ENCODE measurements at regions not wholly inside any gene's neighbourhood (a gene's known extent, or its start where the extent isn't known, plus 50 kb on each side); places are given as distances from the start of the nearest gene placed in this dataset.

- TF ChIP-seq ZBTB33 (IDR thresholded peaks at IDR 0.05; ENCODE audit: extremely low read depth, insufficient replicate concordance, low read length) (no peak), TCF7L2 (IDR thresholded peaks at IDR 0.05; ENCODE audit: borderline replicate concordance, extremely low read depth, insufficient read depth, insufficient read length) (no peak)
Measured at GRCh38 chr1:157371826-157372225, 180.5 kb downstream of the FCRL5 start (continued).

- Histone ChIP-seq H3K27ac (ENCODE audit: low read depth, low read length) (no peak overlapping the region), H3K79me2 (ENCODE audit: insufficient read depth, low read length) (no peaks in the 10 kb centered on the region), H3K4me2 (ENCODE audit: low read length) (no peak overlapping the region), H3K9me2 (ENCODE audit: insufficient read depth) (no peaks in the 10 kb centered on the region), H3K27me3 (ENCODE audit: insufficient read depth, low read length) (0 out of 2 replicates have a peak, but pooled peaks cover 3% of the 10 kb centered on the region), H3K36me3 (ENCODE audit: control insufficient read depth in 1 of 2, insufficient read depth in 2 of 2, low read length in 2 of 2) (no peaks in the 10 kb centered on the region), H2AFZ (ENCODE audit: low read depth, low read length, poor library complexity, severe bottlenecking) (no peak overlapping the region), H4K20me1 (ENCODE audit: insufficient read depth) (no peaks in the 10 kb centered on the region), H3K4me3 (replicated peaks in 1 of 2; ENCODE audit: low read depth in 1 of 2, low read length in 2 of 2) (no peak overlapping the region), H3K9me3 (ENCODE audit: control insufficient read depth in 1 of 2, insufficient read depth in 1 of 2, low read depth in 1 of 2, low read length in 2 of 2) (no peaks in the 10 kb centered on the region), H3K9ac (ENCODE audit: low read length) (no peak overlapping the region), H3K4me1 (ENCODE audit: control insufficient read depth in 1 of 2, insufficient read depth in 2 of 2, low read length in 2 of 2) (no peaks in the 10 kb centered on the region)
- TF ChIP-seq, protein P1, sequence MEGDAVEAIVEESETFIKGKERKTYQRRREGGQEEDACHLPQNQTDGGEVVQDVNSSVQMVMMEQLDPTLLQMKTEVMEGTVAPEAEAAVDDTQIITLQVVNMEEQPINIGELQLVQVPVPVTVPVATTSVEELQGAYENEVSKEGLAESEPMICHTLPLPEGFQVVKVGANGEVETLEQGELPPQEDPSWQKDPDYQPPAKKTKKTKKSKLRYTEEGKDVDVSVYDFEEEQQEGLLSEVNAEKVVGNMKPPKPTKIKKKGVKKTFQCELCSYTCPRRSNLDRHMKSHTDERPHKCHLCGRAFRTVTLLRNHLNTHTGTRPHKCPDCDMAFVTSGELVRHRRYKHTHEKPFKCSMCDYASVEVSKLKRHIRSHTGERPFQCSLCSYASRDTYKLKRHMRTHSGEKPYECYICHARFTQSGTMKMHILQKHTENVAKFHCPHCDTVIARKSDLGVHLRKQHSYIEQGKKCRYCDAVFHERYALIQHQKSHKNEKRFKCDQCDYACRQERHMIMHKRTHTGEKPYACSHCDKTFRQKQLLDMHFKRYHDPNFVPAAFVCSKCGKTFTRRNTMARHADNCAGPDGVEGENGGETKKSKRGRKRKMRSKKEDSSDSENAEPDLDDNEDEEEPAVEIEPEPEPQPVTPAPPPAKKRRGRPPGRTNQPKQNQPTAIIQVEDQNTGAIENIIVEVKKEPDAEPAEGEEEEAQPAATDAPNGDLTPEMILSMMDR (IDR thresholded peaks at IDR 0.05 in 2 of 3, conservative IDR thresholded peaks at IDR 0.05 in 1 of 3; ENCODE audit: borderline replicate concordance in 1 of 3, insufficient read depth in 1 of 3, low read depth in 2 of 3, low read length in 2 of 3), result no peak
- TF ChIP-seq REST (IDR thresholded peaks at IDR 0.05; ENCODE audit: low read depth) (no peak), RAD21 (IDR thresholded peaks at IDR 0.05; ENCODE audit: low read depth) (no peak), SP1 (IDR thresholded peaks at IDR 0.05; ENCODE audit: low read depth) (no peak), SRF (IDR thresholded peaks at IDR 0.05; ENCODE audit: low read depth) (no peak), ATF3 (IDR thresholded peaks at IDR 0.05) (no peak), ZFX (IDR thresholded peaks at IDR 0.05) (no peak)
- POLR2A ChIA-PET, result no interaction called here
- intact Hi-C loops (cut with micrococcal nuclease), result loop anchor here (2.0 kb wide), 1 partner anchor 320 kb away; no protein-coding TSS in a partner anchor
- BruUV-seq (replicated peaks), result no TSS peak
- no peak for DNase-seq (ENCODE audit: low read depth, low spot score)
- CTCF ChIA-PET, result interaction anchor here (1.0 to 2.7 kb wide), 4 partner anchors 117 to 134 kb away, joined by 3 to 16 read pairs (median 6); no protein-coding TSS in a partner anchor
- RAD21 ChIA-PET (ENCODE audit: low non-redundant PET in 1 of 2, low total read pairs in 2 of 2, uncharacterized antibody in 2 of 2, unreplicated experiment in 2 of 2), result no interaction called here
- ATAC-seq, result no peak
Measured at GRCh38 chr1:157371221-157371620, 181.1 kb downstream of the FCRL5 start.
